GM23248 (cell line): ENCODE measurements at regions not wholly inside any gene's neighbourhood (a gene's known extent, or its start where the extent isn't known, plus 50 kb on each side); places are given as distances from the start of the nearest gene placed in this dataset.

ENCODE experiments used
- EZH2 ChIP-seq: fragments of 200-600 bp; sonication (generic); IDR thresholded peaks from 2 replicates; pipeline ENCODE4 v1.6.1; 2018; ENCODE audit warnings: antibody characterized with exemption, mild to moderate bottlenecking; ENCODE audit not compliant: insufficient read depth, poor library complexity, severe bottlenecking
- EZH2phosphoT487 ChIP-seq: fragments of 200-600 bp; sonication (generic); IDR thresholded peaks from 2 replicates; pipeline ENCODE4 v1.6.1; 2018; ENCODE audit warnings: antibody characterized with exemption, moderate library complexity, mild to moderate bottlenecking, low read depth; ENCODE audit not compliant: insufficient read depth

- TF ChIP-seq EZH2: no peak
- no peak for TF ChIP-seq EZH2phosphoT487
Observed at GRCh38 chr9:109893241-109893640, 113.2 kb downstream of the PALM2AKAP2 start.
